SK-N-SH (cell line): ENCODE measurements at regions not wholly inside any gene's neighbourhood (a gene's known extent, or its start where the extent isn't known, plus 50 kb on each side); places are given as distances from the start of the nearest gene placed in this dataset.

Experiments used
- CTCF ChIA-PET: fragments of 300-600, 350-600 bp; formaldehyde crosslinking; extraction: SDS; loops from one replicate; lab custom pipeline; 2021; lab: Yijun Ruan, JAX
- POLR2A ChIA-PET: fragments of 350-600 bp; sonication (Branson Sonifier 250); formaldehyde crosslinking; extraction: SDS; loops from one replicate; lab custom pipeline; 2020; ENCODE audit warnings: antibody characterized with exemption, inconsistent platforms; lab: Yijun Ruan, JAX
- DNase-seq: peaks from one replicate; pipeline ENCODE4 v3.0.0; 2012
- H2AFZ ChIP-seq: fragments of 200-600 bp; sonication (generic); 2 replicates; pipeline ENCODE4 v1.8.1; 2016; ENCODE audit warnings: antibody characterized with exemption, mild to moderate bottlenecking, low read depth
- H3F3A ChIP-seq: fragments of 200-600 bp; sonication (generic); replicated peaks from 2 replicates; pipeline ENCODE3; 2016; ENCODE audit warnings: antibody characterized with exemption, mild to moderate bottlenecking; ENCODE audit not compliant: insufficient read depth
- H3K27ac ChIP-seq, 2 experiments: fragments of 200-500 bp in 1 of 2; fragments of 200-600 bp in 1 of 2; sonication (Bioruptor generic) in 1 of 2; sonication (generic), shearing (Covaris generic) in 1 of 2; 2 replicates each; pipeline versions ENCODE4 v1.5.1 to v1.6.1; 2014 to 2016; ENCODE audit warnings: low read depth in 2 of 2, inconsistent platforms in 1 of 2, low read length in 1 of 2, mild to moderate bottlenecking in 1 of 2, mixed read lengths in 1 of 2
- H3K27me3 ChIP-seq: fragments of 200-600 bp; sonication (generic), shearing (Covaris generic); 2 replicates; pipeline ENCODE4 v1.6.1; 2016; ENCODE audit warnings: mixed run types; ENCODE audit not compliant: insufficient read depth
- H3K36me3 ChIP-seq, 2 experiments: fragments of 200-500 bp in 1 of 2; fragments of 200-600 bp in 1 of 2; sonication (Bioruptor generic) in 1 of 2; sonication (generic) in 1 of 2; replicated peaks in 1 of 2; 2 replicates each; pipeline versions ENCODE3 to v1.5.1; 2014 to 2016; ENCODE audit warnings: low read length in 1 of 2, mild to moderate bottlenecking in 1 of 2; ENCODE audit not compliant: insufficient read depth in 2 of 2, control insufficient read depth in 1 of 2
- H3K4me1 ChIP-seq, 2 experiments: fragments of 200-500 bp in 1 of 2; fragments of 200-600 bp in 1 of 2; sonication (Bioruptor generic) in 1 of 2; sonication (generic), shearing (Covaris generic) in 1 of 2; 2 replicates each; pipeline versions ENCODE4 v1.5.1 to v1.6.1; 2014 to 2016; ENCODE audit warnings: low read depth in 1 of 2, low read length in 1 of 2, mixed run types in 1 of 2; ENCODE audit not compliant: insufficient read depth in 2 of 2, control insufficient read depth in 1 of 2
- H3K4me2 ChIP-seq: fragments of 200-600 bp; sonication (generic), shearing (Covaris generic); 2 replicates; pipeline ENCODE4 v1.6.1; 2017; ENCODE audit warnings: mixed run types
- H3K4me3 ChIP-seq, 2 experiments: fragments of 200-500 bp in 1 of 2; fragments of 200-600 bp in 1 of 2; sonication (Bioruptor generic) in 1 of 2; sonication (generic), shearing (Covaris generic) in 1 of 2; 2 replicates each; pipeline versions ENCODE4 v1.5.1 to v1.8.1; 2014 to 2016; ENCODE audit warnings: low read depth in 2 of 2, inconsistent platforms in 1 of 2, low read length in 1 of 2, mild to moderate bottlenecking in 1 of 2, mixed read lengths in 1 of 2, moderate library complexity in 1 of 2
- H3K79me2 ChIP-seq: fragments of 200-600 bp; sonication (generic); 2 replicates; pipeline ENCODE4 v1.8.1; 2017; ENCODE audit warnings: mild to moderate bottlenecking; ENCODE audit not compliant: insufficient read depth
- H3K9ac ChIP-seq: fragments of 200-600 bp; sonication (generic); 2 replicates; pipeline ENCODE4 v1.6.1; 2017; ENCODE audit warnings: mixed run types
- H3K9me2 ChIP-seq: fragments of 200-600 bp; sonication (generic); 2 replicates; pipeline ENCODE4 v1.6.1; 2017; ENCODE audit warnings: mixed run types
- H3K9me3 ChIP-seq: fragments of 200-600 bp; sonication (generic); 2 replicates; pipeline ENCODE4 v1.6.1; 2017; ENCODE audit warnings: mixed run types, mild to moderate bottlenecking, moderate library complexity
- H4K20me1 ChIP-seq: fragments of 200-600 bp; sonication (generic); 2 replicates; pipeline ENCODE4 v1.6.1; 2017; ENCODE audit warnings: mild to moderate bottlenecking, mixed run types; ENCODE audit not compliant: insufficient read depth
- CHD2 ChIP-seq: fragments of 150-350 bp; IDR thresholded peaks from 2 replicates; pipeline ENCODE4 v1.6.1; 2018; ENCODE audit warnings: low read length; ENCODE audit not compliant: partially characterized antibody
- ELF1 ChIP-seq: IDR thresholded peaks from 2 replicates; pipeline ENCODE4 v1.4.0; 2012
- FOSL2 ChIP-seq: IDR thresholded peaks from 2 replicates; pipeline ENCODE4 v1.4.0; 2012; ENCODE audit warnings: low read depth, mild to moderate bottlenecking, moderate library complexity, borderline replicate concordance
- FOXJ3 ChIP-seq: sonication (generic); formaldehyde crosslinking; IDR thresholded peaks from 2 replicates; pipeline ENCODE4 v1.5.1; 2020; ENCODE audit warnings: mild to moderate bottlenecking, missing genetic modification reagents
- JUND ChIP-seq: IDR thresholded peaks from 2 replicates; pipeline ENCODE4 v1.4.0; 2012
- MAX ChIP-seq: IDR thresholded peaks from 2 replicates; pipeline ENCODE4 v1.4.0; 2012; ENCODE audit warnings: low read depth
- MXI1 ChIP-seq: IDR thresholded peaks from 2 replicates; pipeline ENCODE4 v1.6.1; 2012; ENCODE audit warnings: mild to moderate bottlenecking, low read depth, low read length, improper control_type of control experiment
- NRF1 ChIP-seq: IDR thresholded peaks from 2 replicates; pipeline ENCODE4 v1.6.1; 2012; ENCODE audit warnings: low read depth, mild to moderate bottlenecking, low read length
- PBX3 ChIP-seq: IDR thresholded peaks from 2 replicates; pipeline ENCODE4; 2012
- POLR2AphosphoS5 ChIP-seq: IDR thresholded peaks from 2 replicates; pipeline ENCODE4 v1.6.1; 2012; ENCODE audit warnings: low read depth, low read length
- RAD21 ChIP-seq: IDR thresholded peaks from 2 replicates; pipeline ENCODE4 v1.6.1; 2012; ENCODE audit warnings: mild to moderate bottlenecking, low read length
- REST ChIP-seq: IDR thresholded peaks from 2 replicates; pipeline ENCODE4 v1.6.1; 2012; ENCODE audit warnings: mild to moderate bottlenecking, low read depth, low read length, moderate library complexity
- TAF1 ChIP-seq: IDR thresholded peaks from 2 replicates; pipeline ENCODE4 v1.6.1; 2012; ENCODE audit warnings: low read depth, mild to moderate bottlenecking, low read length, moderate library complexity, borderline replicate concordance
- TCF12 ChIP-seq: IDR thresholded peaks from 2 replicates; pipeline ENCODE4 v1.4.0; 2012
- TEAD4 ChIP-seq: IDR thresholded peaks from 2 replicates; pipeline ENCODE4 v1.4.0; 2012; ENCODE audit warnings: mild to moderate bottlenecking, borderline replicate concordance; ENCODE audit not compliant: insufficient read depth
- USF2 ChIP-seq: fragments of 150-350 bp; IDR thresholded peaks from 2 replicates; pipeline ENCODE4 v1.6.1; 2017; ENCODE audit warnings: antibody characterized with exemption, low read length, low read depth, borderline replicate concordance
- WGBS: methylation state at CpG from one replicate; pipeline ENCODE4 v1.1.6; 2017; ENCODE audit warnings: low lambda C conversion rate; 5-methylcytosine and 5-hydroxymethylcytosine counted together
- TF ChIP-seq, protein P1 (sequence below): fragments of 150-350 bp; IDR thresholded peaks from 2 replicates; pipeline ENCODE4 v1.6.1; 2016; ENCODE audit warnings: mild to moderate bottlenecking, low read depth, low read length
- TF ChIP-seq, protein P2 (sequence below): IDR thresholded peaks from 2 replicates; pipeline ENCODE4 v1.4.0; 2012; ENCODE audit warnings: low read depth, borderline replicate concordance
- TF ChIP-seq, protein P3 (sequence below): fragments of 200-600 bp; sonication (generic); IDR thresholded peaks from 2 replicates; pipeline ENCODE4 v1.6.1; 2017; ENCODE audit warnings: antibody characterized with exemption, mild to moderate bottlenecking, moderate library complexity

DNA sequence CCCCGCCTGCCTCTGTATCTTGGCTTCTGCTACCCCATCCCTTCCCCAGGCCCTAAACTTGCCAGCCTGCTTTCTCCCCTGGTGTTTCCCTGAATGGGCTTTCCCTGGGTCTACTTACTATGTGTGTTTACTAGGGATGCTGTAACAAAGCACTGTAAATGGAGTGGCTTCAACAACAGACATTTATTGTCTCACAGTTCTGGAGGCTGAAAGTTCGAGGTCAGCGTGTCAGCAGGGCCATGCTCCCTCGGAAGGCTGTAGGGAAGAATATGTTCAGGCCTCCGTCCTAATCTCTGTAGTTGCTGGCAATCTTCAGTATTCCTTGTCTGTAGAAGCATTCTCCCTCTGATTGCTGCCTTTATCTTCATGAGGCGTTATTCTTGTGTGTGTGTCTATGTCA is 113.6 kb downstream of the DDX1 start:
- Histone ChIP-seq H3K79me2 (no peaks in the 10 kb centered on the region), H3K9me3 (no peaks in the 10 kb centered on the region), H2AFZ (no peak overlapping the region), H3K4me1 (peaks cover 0 to 7% of the 10 kb centered on the region in 2 experiments; a peak in 1 of 4 replicates), H3K4me2 (no peak overlapping the region), H3K27ac (no peak overlapping the region), H3F3A (no peaks in the 10 kb centered on the region), H3K36me3 (no peaks in the 10 kb centered on the region), H3K9me2 (no peaks in the 10 kb centered on the region), H4K20me1 (no peaks in the 10 kb centered on the region), H3K9ac (no peak overlapping the region), H3K27me3 (no peaks in the 10 kb centered on the region), H3K4me3 (no peak overlapping the region)
- TF ChIP-seq REST (no peak), MAX (no peak), MXI1 (no peak)
- POLR2A ChIA-PET: no interaction called here
- WGBS: 29% methylated on average over 6 of the region's 6 CpGs
- CTCF ChIA-PET: no interaction called here
- DNase-seq: no peak

- Histone ChIP-seq H3K9me2 (no peaks in the 10 kb centered on the region), H3K9me3 (no peaks in the 10 kb centered on the region), H3K36me3 (no peaks in the 10 kb centered on the region), H4K20me1 (no peaks in the 10 kb centered on the region), H3K27ac (no peak overlapping the region), H3K79me2 (no peaks in the 10 kb centered on the region), H3K27me3 (no peaks in the 10 kb centered on the region), H3F3A (no peaks in the 10 kb centered on the region), H3K9ac (no peak overlapping the region), H3K4me3 (no peak overlapping the region), H3K4me2 (no peak overlapping the region), H2AFZ (no peak overlapping the region), H3K4me1 (peaks cover 0 to 7% of the 10 kb centered on the region in 2 experiments; a peak in 1 of 4 replicates)
- ChIA-PET POLR2A (interaction anchor here (0.6 kb wide), 1 partner anchor 142 kb away, joined by 3 read pairs; no protein-coding TSS in a partner anchor), CTCF (no interaction called here)
- 40% methylated on average over 3 of the region's 3 CpGs for WGBS
- DNase-seq: no peak
- TF ChIP-seq POLR2AphosphoS5 (no peak), RAD21 (no peak), TAF1 (no peak), FOXJ3 (CRISPR knock-in tag) (no peak), PBX3 (no peak), NRF1 (no peak), JUND (no peak), TCF12 (no peak), CHD2 (no peak), FOSL2 (no peak), ELF1 (no peak), USF2 (no peak), TEAD4 (no peak)
- TF ChIP-seq, protein P1, sequence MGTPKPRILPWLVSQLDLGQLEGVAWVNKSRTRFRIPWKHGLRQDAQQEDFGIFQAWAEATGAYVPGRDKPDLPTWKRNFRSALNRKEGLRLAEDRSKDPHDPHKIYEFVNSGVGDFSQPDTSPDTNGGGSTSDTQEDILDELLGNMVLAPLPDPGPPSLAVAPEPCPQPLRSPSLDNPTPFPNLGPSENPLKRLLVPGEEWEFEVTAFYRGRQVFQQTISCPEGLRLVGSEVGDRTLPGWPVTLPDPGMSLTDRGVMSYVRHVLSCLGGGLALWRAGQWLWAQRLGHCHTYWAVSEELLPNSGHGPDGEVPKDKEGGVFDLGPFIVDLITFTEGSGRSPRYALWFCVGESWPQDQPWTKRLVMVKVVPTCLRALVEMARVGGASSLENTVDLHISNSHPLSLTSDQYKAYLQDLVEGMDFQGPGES: no peak
- TF ChIP-seq, protein P2, sequence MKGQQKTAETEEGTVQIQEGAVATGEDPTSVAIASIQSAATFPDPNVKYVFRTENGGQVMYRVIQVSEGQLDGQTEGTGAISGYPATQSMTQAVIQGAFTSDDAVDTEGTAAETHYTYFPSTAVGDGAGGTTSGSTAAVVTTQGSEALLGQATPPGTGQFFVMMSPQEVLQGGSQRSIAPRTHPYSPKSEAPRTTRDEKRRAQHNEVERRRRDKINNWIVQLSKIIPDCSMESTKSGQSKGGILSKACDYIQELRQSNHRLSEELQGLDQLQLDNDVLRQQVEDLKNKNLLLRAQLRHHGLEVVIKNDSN: no peak
- TF ChIP-seq, protein P3, sequence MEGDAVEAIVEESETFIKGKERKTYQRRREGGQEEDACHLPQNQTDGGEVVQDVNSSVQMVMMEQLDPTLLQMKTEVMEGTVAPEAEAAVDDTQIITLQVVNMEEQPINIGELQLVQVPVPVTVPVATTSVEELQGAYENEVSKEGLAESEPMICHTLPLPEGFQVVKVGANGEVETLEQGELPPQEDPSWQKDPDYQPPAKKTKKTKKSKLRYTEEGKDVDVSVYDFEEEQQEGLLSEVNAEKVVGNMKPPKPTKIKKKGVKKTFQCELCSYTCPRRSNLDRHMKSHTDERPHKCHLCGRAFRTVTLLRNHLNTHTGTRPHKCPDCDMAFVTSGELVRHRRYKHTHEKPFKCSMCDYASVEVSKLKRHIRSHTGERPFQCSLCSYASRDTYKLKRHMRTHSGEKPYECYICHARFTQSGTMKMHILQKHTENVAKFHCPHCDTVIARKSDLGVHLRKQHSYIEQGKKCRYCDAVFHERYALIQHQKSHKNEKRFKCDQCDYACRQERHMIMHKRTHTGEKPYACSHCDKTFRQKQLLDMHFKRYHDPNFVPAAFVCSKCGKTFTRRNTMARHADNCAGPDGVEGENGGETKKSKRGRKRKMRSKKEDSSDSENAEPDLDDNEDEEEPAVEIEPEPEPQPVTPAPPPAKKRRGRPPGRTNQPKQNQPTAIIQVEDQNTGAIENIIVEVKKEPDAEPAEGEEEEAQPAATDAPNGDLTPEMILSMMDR: no peak
These were observed 114.2 kb downstream of the DDX1 start for GRCh38 chr2:15705839-15706386.
